ENCODE measurements at regions not wholly inside any gene's neighbourhood (a gene's known extent, or its start where the extent isn't known, plus 50 kb on each side); places are given as distances from the start of the nearest gene placed in this dataset.

- TF ChIP-seq, protein P1, sequence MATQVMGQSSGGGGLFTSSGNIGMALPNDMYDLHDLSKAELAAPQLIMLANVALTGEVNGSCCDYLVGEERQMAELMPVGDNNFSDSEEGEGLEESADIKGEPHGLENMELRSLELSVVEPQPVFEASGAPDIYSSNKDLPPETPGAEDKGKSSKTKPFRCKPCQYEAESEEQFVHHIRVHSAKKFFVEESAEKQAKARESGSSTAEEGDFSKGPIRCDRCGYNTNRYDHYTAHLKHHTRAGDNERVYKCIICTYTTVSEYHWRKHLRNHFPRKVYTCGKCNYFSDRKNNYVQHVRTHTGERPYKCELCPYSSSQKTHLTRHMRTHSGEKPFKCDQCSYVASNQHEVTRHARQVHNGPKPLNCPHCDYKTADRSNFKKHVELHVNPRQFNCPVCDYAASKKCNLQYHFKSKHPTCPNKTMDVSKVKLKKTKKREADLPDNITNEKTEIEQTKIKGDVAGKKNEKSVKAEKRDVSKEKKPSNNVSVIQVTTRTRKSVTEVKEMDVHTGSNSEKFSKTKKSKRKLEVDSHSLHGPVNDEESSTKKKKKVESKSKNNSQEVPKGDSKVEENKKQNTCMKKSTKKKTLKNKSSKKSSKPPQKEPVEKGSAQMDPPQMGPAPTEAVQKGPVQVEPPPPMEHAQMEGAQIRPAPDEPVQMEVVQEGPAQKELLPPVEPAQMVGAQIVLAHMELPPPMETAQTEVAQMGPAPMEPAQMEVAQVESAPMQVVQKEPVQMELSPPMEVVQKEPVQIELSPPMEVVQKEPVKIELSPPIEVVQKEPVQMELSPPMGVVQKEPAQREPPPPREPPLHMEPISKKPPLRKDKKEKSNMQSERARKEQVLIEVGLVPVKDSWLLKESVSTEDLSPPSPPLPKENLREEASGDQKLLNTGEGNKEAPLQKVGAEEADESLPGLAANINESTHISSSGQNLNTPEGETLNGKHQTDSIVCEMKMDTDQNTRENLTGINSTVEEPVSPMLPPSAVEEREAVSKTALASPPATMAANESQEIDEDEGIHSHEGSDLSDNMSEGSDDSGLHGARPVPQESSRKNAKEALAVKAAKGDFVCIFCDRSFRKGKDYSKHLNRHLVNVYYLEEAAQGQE (IDR thresholded peaks at IDR 0.05; ENCODE audit: insufficient replicate concordance, low read depth) = no peak
- TF ChIP-seq GABPA (IDR thresholded peaks at IDR 0.05; ENCODE audit: low read depth) = no peak
These were observed 155.0 kb upstream of the TSHZ3 start for GRCh38 chr19:31504221-31504620.

Data from HL-60 (cell line).